Parathyroid adenoma (tissue), 2 donors: ENCODE measurements at regions not wholly inside any gene's neighbourhood (a gene's known extent, or its start where the extent isn't known, plus 50 kb on each side); places are given as distances from the start of the nearest gene placed in this dataset.

ENCODE experiments used
- H2AFZ ChIP-seq: fragments of 300-600 bp; sonication (generic); one replicate; pipeline ENCODE4 v1.7.0; 2017; ENCODE audit warnings: antibody characterized with exemption, mild to moderate bottlenecking
- H3K27ac ChIP-seq: fragments of 300-600 bp; sonication (generic); one replicate; pipeline ENCODE4 v1.7.0; 2017
- H3K27me3 ChIP-seq: fragments of 300-600 bp; sonication (generic); one replicate; pipeline ENCODE4 v1.7.0; 2017; ENCODE audit warnings: low read length; ENCODE audit not compliant: control insufficient read depth, insufficient read depth
- H3K36me3 ChIP-seq: fragments of 300-600 bp; sonication (generic); one replicate; pipeline ENCODE4 v1.7.0; 2017; ENCODE audit warnings: low read length; ENCODE audit not compliant: control insufficient read depth, insufficient read depth
- H3K4me1 ChIP-seq: fragments of 300-600 bp; sonication (generic); one replicate; pipeline ENCODE4 v1.7.0; 2017; ENCODE audit warnings: control low read depth
- H3K4me2 ChIP-seq: fragments of 300-600 bp; sonication (generic); one replicate; pipeline ENCODE4 v1.7.0; 2017; ENCODE audit warnings: low read length
- H3K4me3 ChIP-seq: fragments of 300-600 bp; sonication (generic); one replicate; pipeline ENCODE4 v1.7.0; 2017; ENCODE audit warnings: low read depth, low read length
- H3K79me2 ChIP-seq: fragments of 300-600 bp; sonication (generic); one replicate; pipeline ENCODE4 v1.7.0; 2017; ENCODE audit warnings: control low read depth
- H3K9ac ChIP-seq: fragments of 300-600 bp; sonication (generic); one replicate; pipeline ENCODE4 v1.7.0; 2017; ENCODE audit warnings: mild to moderate bottlenecking
- H3K9me3 ChIP-seq: fragments of 300-600 bp; sonication (generic); one replicate; pipeline ENCODE4 v1.7.0; 2017; ENCODE audit warnings: low read length; ENCODE audit not compliant: control insufficient read depth
- TF ChIP-seq, protein P1 (sequence below): fragments of 300-600 bp; sonication (generic); IDR thresholded peaks from one replicate; pipeline ENCODE4 v1.7.0; 2017; ENCODE audit warnings: antibody characterized with exemption, mild to moderate bottlenecking
- donor health status: primary hyperparathyroidism.

DNA sequence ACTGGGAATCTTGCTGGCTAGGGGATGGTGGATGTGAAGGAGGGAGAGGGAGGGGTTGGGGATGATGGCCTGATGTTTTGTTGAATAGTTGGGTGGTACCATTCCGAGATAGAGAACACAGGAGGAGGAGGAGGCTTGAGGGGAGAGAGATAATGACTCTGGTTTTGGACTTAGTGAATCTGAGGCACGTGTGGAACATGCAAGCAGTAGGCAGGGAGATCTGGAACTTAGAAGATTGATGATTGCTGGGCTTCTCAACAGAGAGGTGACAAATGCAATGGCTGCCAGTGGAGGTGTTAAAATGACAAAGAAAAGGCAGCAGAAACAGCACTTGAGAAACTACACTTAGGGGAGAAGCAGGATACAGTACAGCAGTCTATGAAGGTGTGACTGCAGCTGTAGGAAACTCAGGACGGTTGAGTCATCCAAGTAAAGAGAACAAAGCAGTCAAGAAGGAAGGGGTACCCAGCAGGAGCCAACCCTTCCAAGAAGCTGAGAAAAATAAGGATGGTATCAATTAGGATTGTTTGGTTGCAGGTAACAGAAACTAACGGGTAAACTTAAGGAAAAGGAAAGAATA is 186.8 kb upstream of the FOXN2 start:
- no peaks in the 10 kb centered on the region for H3K79me2 ChIP-seq
- H3K27ac ChIP-seq, result no peak overlapping the region
- H3K36me3 ChIP-seq, result no peaks in the 10 kb centered on the region
- peaks cover 2% of the 10 kb centered on the region for H3K4me1 ChIP-seq
- no peak overlapping the region for H3K9ac ChIP-seq
- TF ChIP-seq, protein P1, sequence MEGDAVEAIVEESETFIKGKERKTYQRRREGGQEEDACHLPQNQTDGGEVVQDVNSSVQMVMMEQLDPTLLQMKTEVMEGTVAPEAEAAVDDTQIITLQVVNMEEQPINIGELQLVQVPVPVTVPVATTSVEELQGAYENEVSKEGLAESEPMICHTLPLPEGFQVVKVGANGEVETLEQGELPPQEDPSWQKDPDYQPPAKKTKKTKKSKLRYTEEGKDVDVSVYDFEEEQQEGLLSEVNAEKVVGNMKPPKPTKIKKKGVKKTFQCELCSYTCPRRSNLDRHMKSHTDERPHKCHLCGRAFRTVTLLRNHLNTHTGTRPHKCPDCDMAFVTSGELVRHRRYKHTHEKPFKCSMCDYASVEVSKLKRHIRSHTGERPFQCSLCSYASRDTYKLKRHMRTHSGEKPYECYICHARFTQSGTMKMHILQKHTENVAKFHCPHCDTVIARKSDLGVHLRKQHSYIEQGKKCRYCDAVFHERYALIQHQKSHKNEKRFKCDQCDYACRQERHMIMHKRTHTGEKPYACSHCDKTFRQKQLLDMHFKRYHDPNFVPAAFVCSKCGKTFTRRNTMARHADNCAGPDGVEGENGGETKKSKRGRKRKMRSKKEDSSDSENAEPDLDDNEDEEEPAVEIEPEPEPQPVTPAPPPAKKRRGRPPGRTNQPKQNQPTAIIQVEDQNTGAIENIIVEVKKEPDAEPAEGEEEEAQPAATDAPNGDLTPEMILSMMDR, result no peak
- H3K27me3 ChIP-seq, result no peaks in the 10 kb centered on the region
- no peaks in the 10 kb centered on the region for H3K9me3 ChIP-seq
- no peak overlapping the region for H3K4me3 ChIP-seq
- no peak overlapping the region for H3K4me2 ChIP-seq
- no peak overlapping the region for H2AFZ ChIP-seq

DNA sequence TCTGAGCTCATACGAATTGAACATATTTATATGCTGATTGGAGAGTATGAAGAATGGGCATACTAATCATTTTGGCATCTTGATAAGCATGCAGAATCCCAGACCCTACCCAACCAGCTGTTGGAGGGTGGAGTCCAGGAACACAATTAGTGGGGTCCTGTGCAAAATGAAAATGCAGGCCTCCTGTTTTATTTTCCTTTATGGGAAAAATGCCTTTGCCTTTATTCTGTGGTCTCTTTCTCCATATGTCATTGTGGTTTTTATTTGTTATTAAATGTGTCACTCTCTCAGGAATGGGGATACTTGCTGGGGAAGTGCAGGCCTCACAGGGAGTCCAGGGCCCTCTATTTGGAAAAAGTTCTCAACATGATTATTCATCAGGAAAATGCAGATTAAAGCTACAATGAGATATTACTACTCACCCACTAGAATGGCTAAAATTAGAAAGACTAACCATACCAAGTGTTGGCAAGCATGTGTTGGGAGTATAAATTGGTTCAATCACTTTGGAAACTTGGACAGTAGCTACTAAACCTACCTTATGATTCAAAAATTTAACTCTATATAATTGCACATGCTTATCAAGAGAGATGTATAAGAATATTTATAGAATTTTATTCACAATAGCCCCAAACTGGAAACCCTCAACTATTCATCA is 185.1 kb upstream of the FOXN2 start:
- Histone ChIP-seq H3K9ac (no peak overlapping the region), H3K4me1 (peaks cover 2% of the 10 kb centered on the region), H3K27ac (no peak overlapping the region), H3K4me3 (no peak overlapping the region), H3K9me3 (no peaks in the 10 kb centered on the region), H3K27me3 (no peaks in the 10 kb centered on the region), H3K36me3 (no peaks in the 10 kb centered on the region), H2AFZ (no peak overlapping the region), H3K79me2 (no peaks in the 10 kb centered on the region), H3K4me2 (no peak overlapping the region)
- TF ChIP-seq, protein P1, result no peak

DNA sequence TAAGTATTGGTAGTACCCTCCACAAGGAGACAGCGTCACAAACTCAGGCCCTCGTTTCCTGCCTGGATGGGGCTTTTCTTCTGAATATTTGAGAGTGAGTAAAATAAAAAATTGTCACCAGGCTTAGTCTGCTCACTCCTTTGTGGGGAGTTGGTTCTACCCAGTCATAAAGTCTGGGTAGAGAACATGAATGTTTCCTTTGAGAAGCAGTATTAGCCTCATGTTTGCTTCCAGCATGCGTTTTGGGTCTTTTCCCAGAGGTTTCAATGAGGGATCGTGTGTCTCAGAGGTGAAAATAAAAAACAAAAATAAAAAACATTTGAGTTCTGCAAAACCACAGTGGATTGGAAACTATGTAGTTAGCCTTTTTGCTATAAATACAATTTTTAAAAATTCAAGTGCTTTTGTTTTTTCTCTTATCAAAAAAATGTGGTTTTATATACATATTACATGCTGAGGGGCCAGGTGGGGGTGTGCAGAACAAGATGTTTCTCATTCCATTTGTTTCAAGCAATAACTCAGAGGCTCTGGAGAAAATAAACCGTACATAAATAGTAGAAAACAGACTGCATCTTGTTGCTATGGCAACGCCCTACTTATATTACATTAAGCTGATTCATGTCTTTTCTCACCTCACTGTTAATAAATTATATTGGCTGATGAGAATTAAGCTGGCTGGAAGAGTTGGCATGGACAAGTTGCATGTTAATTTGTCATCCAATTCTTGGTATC is 182.8 kb upstream of the FOXN2 start:
- no peak overlapping the region for H3K9ac ChIP-seq

DNA sequence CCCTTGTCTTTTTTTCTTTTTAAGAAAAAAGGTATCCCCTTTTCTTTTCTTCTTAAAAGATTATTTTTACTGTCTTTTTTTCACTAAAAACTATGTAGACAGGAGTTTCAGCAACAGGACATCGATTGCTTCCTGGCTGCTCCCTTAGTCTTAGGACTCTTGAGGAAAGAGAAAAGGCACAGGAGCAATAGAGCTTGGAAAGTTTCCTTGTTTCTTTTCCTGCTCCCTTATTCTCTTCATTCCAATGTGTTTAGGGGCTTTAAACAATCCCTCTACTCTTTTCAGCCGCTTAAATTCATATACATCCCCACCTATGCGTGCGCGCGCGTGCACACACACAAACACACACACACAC is 182.2 kb upstream of the FOXN2 start:
- Histone ChIP-seq H2AFZ (no peak overlapping the region), H3K79me2 (no peaks in the 10 kb centered on the region), H3K4me1 (peaks cover 2% of the 10 kb centered on the region), H3K9me3 (no peaks in the 10 kb centered on the region), H3K27ac (no peak overlapping the region), H3K27me3 (no peaks in the 10 kb centered on the region), H3K36me3 (no peaks in the 10 kb centered on the region), H3K4me2 (no peak overlapping the region), H3K9ac (no peak overlapping the region), H3K4me3 (no peak overlapping the region)
- TF ChIP-seq, protein P1, result no peak

More for the DNA sequence above, 182.8 kb upstream of the FOXN2 start:
- no peak overlapping the region for H3K4me3 ChIP-seq
- no peak overlapping the region for H3K27ac ChIP-seq
- no peaks in the 10 kb centered on the region for H3K79me2 ChIP-seq
- H3K36me3 ChIP-seq, result no peaks in the 10 kb centered on the region
- H3K9me3 ChIP-seq, result no peaks in the 10 kb centered on the region
- no peak overlapping the region for H3K4me2 ChIP-seq
- TF ChIP-seq, protein P1, result no peak
- no peaks in the 10 kb centered on the region for H3K27me3 ChIP-seq
- H3K4me1 ChIP-seq, result peaks cover 2% of the 10 kb centered on the region
- H2AFZ ChIP-seq, result no peak overlapping the region
